ENCODE measurements at regions not wholly inside any gene's neighbourhood (a gene's known extent, or its start where the extent isn't known, plus 50 kb on each side); places are given as distances from the start of the nearest gene placed in this dataset.
"Not testable (repeated sequence)": the region's sequence is repeated elsewhere in the genome, so short reads cannot be mapped to it uniquely, and the experiment has no call there.

DNA sequence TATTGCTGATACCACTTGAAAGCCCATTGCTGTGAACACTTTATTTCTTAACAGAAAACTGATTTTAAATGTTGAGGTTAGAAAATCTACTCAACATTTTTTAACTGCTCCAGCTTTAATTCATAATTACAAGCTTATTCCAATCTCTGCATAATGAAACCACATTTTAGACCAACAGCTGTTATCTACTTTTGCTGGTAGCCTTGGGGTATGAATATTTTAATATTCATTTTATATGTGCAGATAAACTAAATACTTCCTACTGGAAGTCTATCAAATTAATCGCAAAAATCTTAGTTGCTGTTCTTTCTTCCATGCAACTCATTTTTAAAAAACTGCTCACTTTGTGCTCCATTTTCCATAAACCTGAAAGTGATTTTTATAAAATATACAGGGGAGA is 189.3 kb upstream of the SLC35B3 start:
- H3K4me1 Mint-ChIP-seq (ENCODE audit: low read depth): no peaks in the 10 kb centered on the region
- TF ChIP-seq, protein P1, sequence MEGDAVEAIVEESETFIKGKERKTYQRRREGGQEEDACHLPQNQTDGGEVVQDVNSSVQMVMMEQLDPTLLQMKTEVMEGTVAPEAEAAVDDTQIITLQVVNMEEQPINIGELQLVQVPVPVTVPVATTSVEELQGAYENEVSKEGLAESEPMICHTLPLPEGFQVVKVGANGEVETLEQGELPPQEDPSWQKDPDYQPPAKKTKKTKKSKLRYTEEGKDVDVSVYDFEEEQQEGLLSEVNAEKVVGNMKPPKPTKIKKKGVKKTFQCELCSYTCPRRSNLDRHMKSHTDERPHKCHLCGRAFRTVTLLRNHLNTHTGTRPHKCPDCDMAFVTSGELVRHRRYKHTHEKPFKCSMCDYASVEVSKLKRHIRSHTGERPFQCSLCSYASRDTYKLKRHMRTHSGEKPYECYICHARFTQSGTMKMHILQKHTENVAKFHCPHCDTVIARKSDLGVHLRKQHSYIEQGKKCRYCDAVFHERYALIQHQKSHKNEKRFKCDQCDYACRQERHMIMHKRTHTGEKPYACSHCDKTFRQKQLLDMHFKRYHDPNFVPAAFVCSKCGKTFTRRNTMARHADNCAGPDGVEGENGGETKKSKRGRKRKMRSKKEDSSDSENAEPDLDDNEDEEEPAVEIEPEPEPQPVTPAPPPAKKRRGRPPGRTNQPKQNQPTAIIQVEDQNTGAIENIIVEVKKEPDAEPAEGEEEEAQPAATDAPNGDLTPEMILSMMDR (IDR thresholded peaks at IDR 0.05): no peak
- DNase-seq: no peak
- H3K4me3 Mint-ChIP-seq: no peak overlapping the region
- H3K36me3 Mint-ChIP-seq (ENCODE audit: low read depth): no peaks in the 10 kb centered on the region
- no peaks in the 10 kb centered on the region for H3K27me3 Mint-ChIP-seq (ENCODE audit: insufficient read depth)
- H3K9me3 Mint-ChIP-seq: peaks cover 3% of the 10 kb centered on the region
- no peak overlapping the region for H3K27ac Mint-ChIP-seq

DNA sequence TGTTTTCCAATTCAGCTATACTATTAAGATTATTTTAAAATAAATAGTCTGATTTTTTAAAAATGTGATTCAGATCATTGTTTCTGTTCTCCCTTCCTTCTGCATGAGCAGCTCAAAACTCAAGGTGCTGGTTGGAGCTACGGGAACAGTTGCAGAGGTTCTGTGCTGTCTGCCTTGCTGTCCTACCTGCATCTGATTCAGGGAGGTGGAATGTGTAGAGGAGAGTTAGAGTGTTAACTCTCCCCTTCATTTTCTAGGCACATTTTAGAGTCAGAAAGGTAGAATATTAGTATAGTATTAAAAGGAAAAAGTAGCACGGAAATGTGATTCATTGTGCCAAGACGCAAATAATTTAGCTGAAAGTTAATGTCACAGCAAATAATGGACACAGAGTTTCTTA is 188.1 kb upstream of the SLC35B3 start:
- H3K4me1 Mint-ChIP-seq (ENCODE audit: low read depth): no peaks in the 10 kb centered on the region
- TF ChIP-seq, protein P1 (IDR thresholded peaks at IDR 0.05): no peak
- no peak overlapping the region for H3K27ac Mint-ChIP-seq
- no peak overlapping the region for H3K4me3 Mint-ChIP-seq
- H3K36me3 Mint-ChIP-seq (ENCODE audit: low read depth): no peaks in the 10 kb centered on the region
- peaks cover 10% of the 10 kb centered on the region for H3K9me3 Mint-ChIP-seq
- DNase-seq: no peak
- H3K27me3 Mint-ChIP-seq (ENCODE audit: insufficient read depth): no peaks in the 10 kb centered on the region

DNA sequence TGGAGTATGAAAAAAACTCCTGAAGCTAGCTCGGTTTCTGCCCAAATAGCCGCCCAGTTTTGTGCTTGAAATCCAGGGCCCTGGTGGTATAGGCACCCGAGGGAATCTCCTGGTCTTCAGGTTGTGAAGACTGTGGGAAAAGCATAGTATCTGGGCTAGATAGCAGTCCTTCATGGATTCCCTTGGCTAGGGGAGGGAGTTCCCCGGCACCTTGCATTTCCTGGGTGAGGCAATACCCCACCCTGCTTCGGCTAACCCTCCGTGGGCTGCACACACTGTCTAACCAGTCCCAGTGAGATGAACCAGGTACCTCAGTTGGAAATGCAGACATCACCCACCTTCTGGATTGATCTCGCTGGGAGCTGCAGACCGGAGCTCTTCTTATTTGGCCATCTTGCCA is 184.5 kb upstream of the SLC35B3 start:
- no peaks in the 10 kb centered on the region for H3K27me3 Mint-ChIP-seq (ENCODE audit: insufficient read depth)
- H3K27ac Mint-ChIP-seq: no peak overlapping the region
- H3K9me3 Mint-ChIP-seq: peaks cover 42% of the 10 kb centered on the region
- no peaks in the 10 kb centered on the region for H3K4me1 Mint-ChIP-seq (ENCODE audit: low read depth)
- H3K36me3 Mint-ChIP-seq (ENCODE audit: low read depth): no peaks in the 10 kb centered on the region
- no peak for DNase-seq
- TF ChIP-seq, protein P1 (IDR thresholded peaks at IDR 0.05): no peak
- H3K4me3 Mint-ChIP-seq: no peak overlapping the region

DNA sequence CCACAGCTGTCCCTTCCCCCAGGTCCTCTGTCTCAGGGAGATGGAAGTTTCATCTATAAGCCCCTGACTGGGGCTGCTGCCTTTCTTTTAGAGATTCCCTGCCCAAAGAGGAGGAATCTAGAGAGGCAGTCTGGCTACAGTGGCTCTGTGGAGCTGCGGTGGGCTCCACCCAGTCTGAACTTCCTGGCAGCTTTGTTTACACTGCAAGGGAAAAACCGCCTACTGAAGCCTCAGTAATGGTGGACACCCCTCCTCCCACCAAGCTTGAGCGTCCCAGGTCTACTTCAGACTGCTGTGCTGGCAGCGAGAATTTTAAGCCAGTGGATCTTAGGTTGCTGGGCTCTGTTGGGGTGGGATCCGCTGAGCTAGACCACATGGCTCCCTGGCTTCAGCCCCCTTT is 184.1 kb upstream of the SLC35B3 start:
- not testable (repeated sequence) for H3K27ac Mint-ChIP-seq; H3K27me3 Mint-ChIP-seq (ENCODE audit: insufficient read depth); H3K4me1 Mint-ChIP-seq (ENCODE audit: low read depth); DNase-seq; H3K4me3 Mint-ChIP-seq; H3K36me3 Mint-ChIP-seq (ENCODE audit: low read depth)
- H3K9me3 Mint-ChIP-seq: peaks cover 46% of the 10 kb centered on the region

DNA sequence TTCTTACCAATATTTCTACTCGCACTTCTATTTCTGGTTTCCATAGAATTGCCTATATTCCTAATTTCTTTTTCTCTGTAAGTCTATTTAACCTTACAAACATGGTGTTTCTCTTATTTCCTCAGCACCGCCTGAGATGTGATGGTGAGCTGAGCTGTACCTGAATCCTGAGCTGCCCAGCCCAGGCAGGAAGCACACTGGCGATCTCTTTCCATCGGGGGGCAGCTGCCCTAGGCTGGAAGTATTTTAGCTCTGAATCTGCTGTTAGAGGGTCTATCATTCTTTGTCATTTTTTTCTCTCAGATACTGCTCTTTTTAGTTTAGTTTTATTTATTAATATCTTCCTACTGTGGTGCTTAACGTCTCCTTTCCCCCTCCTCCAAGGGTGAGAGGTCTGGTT is 173.4 kb upstream of the SLC35B3 start:
- TF ChIP-seq, protein P1 (IDR thresholded peaks at IDR 0.05): no peak
- no peak overlapping the region for H3K27ac Mint-ChIP-seq
- H3K27me3 Mint-ChIP-seq (ENCODE audit: insufficient read depth): no peaks in the 10 kb centered on the region; the same call in 1 of the 2 replicates
- H3K4me1 Mint-ChIP-seq (ENCODE audit: low read depth): no peaks in the 10 kb centered on the region
- no peak overlapping the region for H3K4me3 Mint-ChIP-seq
- DNase-seq: no peak
- peaks cover 38% of the 10 kb centered on the region for H3K9me3 Mint-ChIP-seq
- H3K36me3 Mint-ChIP-seq (ENCODE audit: low read depth): peaks cover 3% of the 10 kb centered on the region; the same call in 1 of the 2 replicates

DNA sequence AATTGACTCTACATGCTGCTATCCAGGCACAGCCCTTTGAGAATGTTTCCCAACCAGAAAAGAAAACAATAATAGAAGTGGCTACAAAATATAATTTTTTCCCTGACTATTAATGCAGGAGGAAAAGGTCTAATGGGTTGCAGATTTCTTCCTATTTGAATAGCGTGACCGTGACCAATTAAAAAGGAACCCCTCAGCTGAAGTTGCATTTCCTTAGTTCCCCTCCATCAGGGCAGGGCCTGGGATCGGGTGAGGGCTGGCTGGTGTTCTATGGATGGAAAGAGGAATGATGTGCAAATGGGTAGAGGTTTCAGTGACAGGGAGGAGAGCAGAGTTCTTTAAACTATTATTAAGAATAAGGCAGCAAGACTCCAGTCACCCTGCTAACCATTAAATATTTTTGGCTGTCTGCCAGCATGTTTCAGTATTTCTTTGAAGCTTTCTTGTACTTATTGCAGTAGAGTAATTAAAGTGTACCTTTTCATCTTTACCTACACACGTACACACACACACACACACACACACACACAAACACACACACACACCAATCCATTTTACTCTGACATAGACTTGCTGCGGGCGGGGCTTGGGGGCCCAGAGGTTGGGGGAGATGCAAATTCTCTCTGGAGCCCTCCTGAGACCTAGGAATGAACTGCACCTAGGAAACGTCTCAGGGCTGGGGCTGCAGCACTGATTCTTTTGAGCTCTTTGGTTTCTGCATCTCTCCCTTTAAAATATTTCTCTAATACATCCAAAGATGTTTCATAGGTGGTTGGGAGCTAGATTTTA is 154.8 kb upstream of the SLC35B3 start:
- no peak overlapping the region for H3K27ac Mint-ChIP-seq
- H3K4me3 Mint-ChIP-seq: no peak overlapping the region
- H3K36me3 Mint-ChIP-seq (ENCODE audit: low read depth): no peaks in the 10 kb centered on the region
- no peaks in the 10 kb centered on the region for H3K27me3 Mint-ChIP-seq (ENCODE audit: insufficient read depth)
- no peaks in the 10 kb centered on the region for H3K4me1 Mint-ChIP-seq (ENCODE audit: low read depth)
- TF ChIP-seq, protein P1 (IDR thresholded peaks at IDR 0.05): no peak
- peaks cover 38% of the 10 kb centered on the region for H3K9me3 Mint-ChIP-seq
- no peak for DNase-seq

Measured in HFFc6 (cell line).